Left ventricle myocardium inferior (tissue), 1 donor: ENCODE measurements at regions not wholly inside any gene's neighbourhood (a gene's known extent, or its start where the extent isn't known, plus 50 kb on each side); places are given as distances from the start of the nearest gene placed in this dataset.
A peak's percentile ranks its signal among the peaks of the same experiment; 100 is the strongest.

ENCODE experiments used
- DNase-seq: peaks from one replicate; pipeline ENCODE4 v3.0.0-alpha.2; 2020
- H3K27ac ChIP-seq: fragments of 200-600 bp; replicated peaks from 2 replicates; pipeline ENCODE4 v1.8.0; 2021
- H3K27me3 ChIP-seq: fragments of 200-600 bp; 2 replicates; pipeline ENCODE4 v1.8.0; 2021; ENCODE audit warnings: low read depth
- H3K36me3 ChIP-seq: fragments of 200-600 bp; 2 replicates; pipeline ENCODE4 v1.8.0; 2021
- H3K4me1 ChIP-seq: fragments of 200-600 bp; 2 replicates; pipeline ENCODE4 v1.8.0; 2021
- H3K4me3 ChIP-seq: fragments of 200-600 bp; 2 replicates; pipeline ENCODE4 v1.8.0; 2021; ENCODE audit warnings: mild to moderate bottlenecking, moderate library complexity
- H3K9me3 ChIP-seq: fragments of 200-600 bp; replicated peaks from 2 replicates; pipeline ENCODE4 v1.8.0; 2021
- intact Hi-C: fragments of 100-400 bp; cut with micrococcal nuclease; formaldehyde crosslinking; loops from one replicate; pipeline ENCODE4 v1.11.0; 2022
- TF ChIP-seq, protein P1 (sequence below): fragments of 200-600 bp; IDR thresholded peaks from 2 replicates; pipeline ENCODE4 v1.8.0; 2021; ENCODE audit warnings: antibody characterized with exemption, mild to moderate bottlenecking, borderline replicate concordance
- donor health status: DM: no; HTN: yes; CAD: no; lungs with severe emphysema.

DNA sequence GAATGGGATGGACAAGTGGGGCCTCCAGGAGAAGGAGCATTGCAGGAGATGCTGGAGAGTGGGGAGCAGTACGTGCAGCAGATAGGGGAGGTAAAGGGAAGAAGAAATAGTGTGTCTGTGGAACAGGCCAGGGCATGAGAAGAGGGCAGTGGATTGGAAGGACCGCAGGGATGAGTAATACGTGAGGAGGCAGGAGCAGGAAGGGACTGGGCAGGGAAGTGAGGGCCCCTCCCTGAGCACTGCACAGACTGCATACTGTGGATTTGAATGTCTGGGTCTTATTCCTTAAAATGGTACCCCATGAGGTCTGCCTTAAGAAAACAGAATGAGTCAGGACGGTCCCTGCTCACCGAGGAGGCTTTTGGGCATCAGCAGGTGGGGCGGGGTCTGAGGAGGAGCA, 210.0 kb upstream of the NDN start:
- H3K4me1 ChIP-seq, result no peaks in the 10 kb centered on the region
- intact Hi-C loops, result no loop called here
- H3K9me3 ChIP-seq, result peaks cover 18% of the 10 kb centered on the region
- DNase-seq, result no peak
- no peaks in the 10 kb centered on the region for H3K36me3 ChIP-seq
- no peak overlapping the region for H3K27ac ChIP-seq
- TF ChIP-seq, protein P1, sequence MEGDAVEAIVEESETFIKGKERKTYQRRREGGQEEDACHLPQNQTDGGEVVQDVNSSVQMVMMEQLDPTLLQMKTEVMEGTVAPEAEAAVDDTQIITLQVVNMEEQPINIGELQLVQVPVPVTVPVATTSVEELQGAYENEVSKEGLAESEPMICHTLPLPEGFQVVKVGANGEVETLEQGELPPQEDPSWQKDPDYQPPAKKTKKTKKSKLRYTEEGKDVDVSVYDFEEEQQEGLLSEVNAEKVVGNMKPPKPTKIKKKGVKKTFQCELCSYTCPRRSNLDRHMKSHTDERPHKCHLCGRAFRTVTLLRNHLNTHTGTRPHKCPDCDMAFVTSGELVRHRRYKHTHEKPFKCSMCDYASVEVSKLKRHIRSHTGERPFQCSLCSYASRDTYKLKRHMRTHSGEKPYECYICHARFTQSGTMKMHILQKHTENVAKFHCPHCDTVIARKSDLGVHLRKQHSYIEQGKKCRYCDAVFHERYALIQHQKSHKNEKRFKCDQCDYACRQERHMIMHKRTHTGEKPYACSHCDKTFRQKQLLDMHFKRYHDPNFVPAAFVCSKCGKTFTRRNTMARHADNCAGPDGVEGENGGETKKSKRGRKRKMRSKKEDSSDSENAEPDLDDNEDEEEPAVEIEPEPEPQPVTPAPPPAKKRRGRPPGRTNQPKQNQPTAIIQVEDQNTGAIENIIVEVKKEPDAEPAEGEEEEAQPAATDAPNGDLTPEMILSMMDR, result no peak
- peak overlapping the region; percentile 54 for H3K4me3 ChIP-seq
- no peaks in the 10 kb centered on the region for H3K27me3 ChIP-seq

DNA sequence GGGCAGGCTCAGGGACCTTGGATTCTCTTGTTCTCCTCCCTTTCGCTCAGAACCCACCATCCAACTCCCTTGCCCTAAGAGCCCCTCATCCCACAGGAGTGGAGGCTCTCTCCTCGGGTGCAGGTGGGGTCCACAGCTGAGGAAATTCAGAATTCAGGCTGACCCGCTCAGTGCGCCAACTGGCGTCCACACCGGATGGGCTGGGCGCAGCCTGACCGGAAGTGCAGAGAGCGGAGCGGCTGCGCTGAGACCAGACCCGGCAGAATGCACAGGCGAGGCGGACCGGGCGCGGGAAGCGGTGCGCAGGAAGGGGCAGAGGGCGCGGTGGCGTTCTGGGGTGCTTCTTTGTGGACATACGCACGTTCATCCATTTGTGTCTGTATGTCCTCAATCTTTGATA, 210.4 kb upstream of the NDN start:
- no peak for DNase-seq
- H3K27me3 ChIP-seq, result no peaks in the 10 kb centered on the region
- H3K9me3 ChIP-seq, result peaks cover 18% of the 10 kb centered on the region
- no peak overlapping the region for H3K27ac ChIP-seq
- TF ChIP-seq, protein P1, result no peak
- peak overlapping the region; percentile 54 for H3K4me3 ChIP-seq
- no peaks in the 10 kb centered on the region for H3K4me1 ChIP-seq
- intact Hi-C loops, result no loop called here
- no peaks in the 10 kb centered on the region for H3K36me3 ChIP-seq

DNA sequence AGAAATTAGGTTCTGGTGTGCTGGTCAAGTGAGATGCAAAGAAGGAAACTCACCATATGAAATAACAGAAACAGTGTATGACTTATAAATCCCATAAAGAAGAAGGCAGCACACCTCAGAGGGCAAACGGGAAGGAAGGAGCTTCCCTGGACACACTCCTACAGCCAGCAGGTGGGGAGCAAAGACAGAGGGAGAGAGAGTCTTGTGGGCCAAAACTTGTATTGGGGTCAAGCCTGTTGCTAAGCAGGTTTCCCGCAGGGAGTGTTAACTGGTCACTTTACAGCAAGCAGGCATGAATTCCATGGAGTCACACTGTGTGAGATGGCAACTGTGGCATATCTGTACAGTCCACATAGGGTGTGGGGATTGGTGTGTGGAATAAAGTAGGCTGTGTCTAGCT, 222.9 kb upstream of the NDN start:
- H3K27ac ChIP-seq, result no peak overlapping the region
- H3K4me1 ChIP-seq, result no peaks in the 10 kb centered on the region
- DNase-seq, result no peak

DNA sequence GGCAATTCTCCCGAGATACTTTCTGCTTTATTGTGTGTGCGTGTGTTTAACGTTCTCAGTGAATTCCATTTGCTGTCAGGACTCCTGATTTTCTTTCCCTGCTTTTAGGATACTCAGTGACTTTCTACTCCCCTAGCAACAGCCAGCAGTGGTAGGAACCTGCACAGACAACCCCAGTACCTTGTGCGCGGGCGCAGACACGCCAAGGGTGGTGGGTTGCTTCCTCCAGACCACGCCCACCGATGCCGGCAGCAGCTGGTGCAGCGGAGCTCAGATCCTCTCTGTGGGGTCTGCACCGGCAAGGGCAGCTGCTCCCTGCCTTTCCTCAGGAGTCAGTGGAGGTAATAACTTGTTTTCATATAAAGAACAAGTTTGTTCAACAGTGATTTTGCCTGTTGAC, 225.1 kb upstream of the NDN start:
- DNase-seq, result no peak
- H3K36me3 ChIP-seq, result no peaks in the 10 kb centered on the region
- H3K9me3 ChIP-seq, result no peaks in the 10 kb centered on the region
- intact Hi-C loops, result no loop called here
- TF ChIP-seq, protein P1, result no peak
- H3K27me3 ChIP-seq, result no peaks in the 10 kb centered on the region
- no peak overlapping the region for H3K27ac ChIP-seq
- no peak overlapping the region for H3K4me3 ChIP-seq
- no peaks in the 10 kb centered on the region for H3K4me1 ChIP-seq

More for the DNA sequence above, 222.9 kb upstream of the NDN start:
- intact Hi-C loops, result no loop called here
- no peaks in the 10 kb centered on the region for H3K9me3 ChIP-seq
- no peaks in the 10 kb centered on the region for H3K36me3 ChIP-seq
- TF ChIP-seq, protein P1, result no peak
- no peaks in the 10 kb centered on the region for H3K27me3 ChIP-seq
- H3K4me3 ChIP-seq, result no peak overlapping the region

DNA sequence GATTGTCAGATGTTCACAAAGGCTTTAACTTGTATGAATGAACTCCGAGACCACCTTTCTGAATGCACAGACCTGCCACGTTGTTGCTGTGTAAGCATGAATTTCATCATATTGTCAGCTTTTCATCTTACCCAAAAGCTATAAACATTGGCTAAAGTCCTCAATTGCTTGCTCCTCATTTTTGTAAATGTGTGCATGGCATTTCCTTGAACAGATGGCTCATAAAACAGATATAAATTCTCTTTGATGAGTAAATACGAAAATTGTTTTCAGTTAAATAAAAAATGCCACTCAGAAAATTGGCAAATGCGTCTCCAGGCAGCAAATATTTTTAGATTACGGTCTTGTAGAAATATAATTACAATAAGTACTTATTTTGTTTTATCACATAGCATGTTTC, 226.0 kb upstream of the NDN start:
- no peak for DNase-seq
- no peaks in the 10 kb centered on the region for H3K4me1 ChIP-seq
- H3K27ac ChIP-seq, result no peak overlapping the region
- intact Hi-C loops, result no loop called here
- no peaks in the 10 kb centered on the region for H3K27me3 ChIP-seq
- H3K9me3 ChIP-seq, result no peaks in the 10 kb centered on the region
- TF ChIP-seq, protein P1, result no peak
- H3K36me3 ChIP-seq, result no peaks in the 10 kb centered on the region
- no peak overlapping the region for H3K4me3 ChIP-seq

DNA sequence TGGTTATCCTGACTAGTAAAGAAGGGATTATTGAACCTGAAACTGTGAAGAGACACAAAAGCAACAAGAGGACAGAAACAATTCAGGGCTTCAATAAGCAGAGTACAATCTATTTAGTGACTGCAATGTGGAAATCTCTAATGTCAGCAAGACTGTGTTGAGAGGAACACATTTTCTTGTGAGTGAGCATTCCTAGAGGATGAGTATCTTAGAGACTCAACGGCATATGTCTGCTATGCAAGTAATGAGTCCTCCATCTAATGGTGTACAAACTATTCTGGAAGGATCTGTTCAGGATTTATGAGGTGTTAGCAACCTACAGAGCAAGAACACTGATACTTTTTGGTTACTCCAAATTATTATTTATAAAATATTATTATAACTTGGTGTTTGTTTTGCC, 226.5 kb upstream of the NDN start:
- Histone ChIP-seq H3K4me3 (no peak overlapping the region), H3K27me3 (no peaks in the 10 kb centered on the region), H3K36me3 (no peaks in the 10 kb centered on the region), H3K9me3 (no peaks in the 10 kb centered on the region), H3K4me1 (no peaks in the 10 kb centered on the region), H3K27ac (no peak overlapping the region)
- TF ChIP-seq, protein P1, result no peak
- intact Hi-C loops, result no loop called here
- no peak for DNase-seq
